ENCODE measurements at regions not wholly inside any gene's neighbourhood (a gene's known extent, or its start where the extent isn't known, plus 50 kb on each side); places are given as distances from the start of the nearest gene placed in this dataset.

DNA sequence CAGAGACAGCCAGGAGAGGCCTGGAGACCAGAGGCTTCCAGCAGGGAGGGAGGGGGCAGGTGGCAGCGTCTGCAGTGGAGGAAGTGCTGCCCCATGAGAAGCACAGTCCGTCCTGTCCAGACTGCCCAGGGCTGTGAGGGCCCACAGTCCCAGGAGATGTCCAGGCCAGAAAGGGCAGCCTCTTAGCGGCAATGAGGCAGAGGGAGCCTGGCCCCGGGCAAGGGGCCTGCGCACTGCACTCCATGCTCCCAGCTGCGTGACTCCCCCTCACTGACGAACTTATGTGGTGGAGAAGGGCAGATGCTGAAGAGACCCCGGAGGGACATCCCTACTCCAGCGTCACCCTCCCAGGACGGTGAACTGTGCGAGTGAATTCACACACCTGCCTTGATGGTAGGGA lies 115.3 kb downstream of the SOX1 start:
- H3K27me3 Mint-ChIP-seq (ENCODE audit: low read depth), result peaks cover 3% of the 10 kb centered on the region
- H3K9me3 Mint-ChIP-seq (ENCODE audit: low read depth), result no peaks in the 10 kb centered on the region
- H3K36me3 Mint-ChIP-seq (ENCODE audit: low read depth), result no peaks in the 10 kb centered on the region
- no peak overlapping the region for H3K27ac Mint-ChIP-seq (ENCODE audit: unreplicated experiment)
- DNase-seq (ENCODE audit: low spot score), result no peak
- H3K4me3 Mint-ChIP-seq (ENCODE audit: unreplicated experiment), result no peak overlapping the region
- TF ChIP-seq, protein P1, sequence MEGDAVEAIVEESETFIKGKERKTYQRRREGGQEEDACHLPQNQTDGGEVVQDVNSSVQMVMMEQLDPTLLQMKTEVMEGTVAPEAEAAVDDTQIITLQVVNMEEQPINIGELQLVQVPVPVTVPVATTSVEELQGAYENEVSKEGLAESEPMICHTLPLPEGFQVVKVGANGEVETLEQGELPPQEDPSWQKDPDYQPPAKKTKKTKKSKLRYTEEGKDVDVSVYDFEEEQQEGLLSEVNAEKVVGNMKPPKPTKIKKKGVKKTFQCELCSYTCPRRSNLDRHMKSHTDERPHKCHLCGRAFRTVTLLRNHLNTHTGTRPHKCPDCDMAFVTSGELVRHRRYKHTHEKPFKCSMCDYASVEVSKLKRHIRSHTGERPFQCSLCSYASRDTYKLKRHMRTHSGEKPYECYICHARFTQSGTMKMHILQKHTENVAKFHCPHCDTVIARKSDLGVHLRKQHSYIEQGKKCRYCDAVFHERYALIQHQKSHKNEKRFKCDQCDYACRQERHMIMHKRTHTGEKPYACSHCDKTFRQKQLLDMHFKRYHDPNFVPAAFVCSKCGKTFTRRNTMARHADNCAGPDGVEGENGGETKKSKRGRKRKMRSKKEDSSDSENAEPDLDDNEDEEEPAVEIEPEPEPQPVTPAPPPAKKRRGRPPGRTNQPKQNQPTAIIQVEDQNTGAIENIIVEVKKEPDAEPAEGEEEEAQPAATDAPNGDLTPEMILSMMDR (IDR thresholded peaks at IDR 0.05), result no peak
- no peaks in the 10 kb centered on the region for H3K4me1 Mint-ChIP-seq (ENCODE audit: low read depth)

DNA sequence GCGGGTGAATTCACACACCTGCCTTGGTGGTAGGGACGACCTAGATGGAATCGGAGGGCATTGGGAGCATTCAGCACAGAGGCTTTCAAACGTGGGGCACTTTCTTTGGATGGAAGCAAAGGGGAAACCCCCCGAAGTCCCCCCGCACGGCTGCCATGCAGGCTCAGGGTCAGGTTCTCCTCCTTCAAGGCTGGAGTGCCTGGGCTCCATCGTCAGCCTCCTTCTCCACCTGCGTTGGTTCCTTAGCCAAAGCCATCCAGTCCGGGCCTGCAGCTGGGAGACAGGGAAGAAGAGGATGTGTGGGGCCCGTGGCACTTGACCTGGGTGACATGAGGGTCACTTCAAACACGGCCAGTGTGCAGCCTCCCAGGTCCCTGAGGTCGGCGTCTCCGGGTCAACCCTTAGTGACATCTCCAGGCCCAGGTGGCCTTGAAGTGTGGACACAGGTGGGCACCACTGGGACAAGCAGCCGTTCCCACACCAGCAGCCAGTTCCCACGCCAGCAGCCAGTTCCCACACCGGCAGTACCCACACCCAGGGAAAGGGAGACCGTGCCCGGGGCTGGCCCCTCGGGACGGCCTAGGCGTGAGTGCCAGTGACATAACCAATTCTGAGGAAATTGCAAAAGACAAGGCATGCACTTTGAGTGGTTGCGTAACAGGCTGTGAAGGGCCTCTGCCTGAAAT lies 116.0 kb downstream of the SOX1 start:
- Mint-ChIP-seq H3K4me3 (ENCODE audit: unreplicated experiment) (no peak overlapping the region), H3K9me3 (ENCODE audit: low read depth) (no peaks in the 10 kb centered on the region), H3K27ac (ENCODE audit: unreplicated experiment) (no peak overlapping the region), H3K27me3 (ENCODE audit: low read depth) (peaks cover 3% of the 10 kb centered on the region), H3K4me1 (ENCODE audit: low read depth) (no peaks in the 10 kb centered on the region), H3K36me3 (ENCODE audit: low read depth) (no peaks in the 10 kb centered on the region)
- no peak for DNase-seq (ENCODE audit: low spot score)
- TF ChIP-seq, protein P1 (IDR thresholded peaks at IDR 0.05), result no peak

DNA sequence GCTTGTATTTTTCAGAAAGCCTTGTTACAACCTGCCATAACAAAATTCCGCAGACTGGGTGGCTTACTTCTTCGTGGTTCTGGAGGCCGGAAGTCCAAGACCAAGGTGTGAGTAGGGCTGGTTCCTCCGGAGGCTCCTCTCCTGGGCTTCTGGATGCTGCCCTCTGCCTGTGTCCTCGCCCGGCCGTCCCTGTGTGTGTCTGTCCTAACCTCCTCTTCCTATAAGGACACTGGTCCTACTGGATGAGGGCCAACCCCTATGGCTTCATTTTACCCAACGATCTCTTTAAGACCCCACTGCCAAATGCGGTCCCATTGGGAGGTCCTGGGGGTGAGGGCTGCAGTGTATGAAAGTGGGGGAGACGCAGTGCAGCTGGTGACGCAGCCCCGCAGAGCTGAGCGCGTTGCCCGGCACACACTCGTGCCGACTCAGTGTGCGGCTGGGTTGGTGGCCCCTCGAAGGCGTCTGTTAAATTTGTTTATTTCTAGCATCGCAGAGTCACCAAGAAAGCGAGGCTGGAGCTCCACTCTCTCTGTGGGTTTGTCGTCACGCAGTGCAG lies 116.7 kb downstream of the SOX1 start:
- Mint-ChIP-seq H3K4me3 (ENCODE audit: unreplicated experiment) (no peak overlapping the region), H3K4me1 (ENCODE audit: low read depth) (no peaks in the 10 kb centered on the region), H3K36me3 (ENCODE audit: low read depth) (no peaks in the 10 kb centered on the region), H3K27me3 (ENCODE audit: low read depth) (peaks cover 3% of the 10 kb centered on the region), H3K9me3 (ENCODE audit: low read depth) (peaks cover 1% of the 10 kb centered on the region), H3K27ac (ENCODE audit: unreplicated experiment) (no peak overlapping the region)
- no peak for DNase-seq (ENCODE audit: low spot score)
- TF ChIP-seq, protein P1 (IDR thresholded peaks at IDR 0.05), result no peak

DNA sequence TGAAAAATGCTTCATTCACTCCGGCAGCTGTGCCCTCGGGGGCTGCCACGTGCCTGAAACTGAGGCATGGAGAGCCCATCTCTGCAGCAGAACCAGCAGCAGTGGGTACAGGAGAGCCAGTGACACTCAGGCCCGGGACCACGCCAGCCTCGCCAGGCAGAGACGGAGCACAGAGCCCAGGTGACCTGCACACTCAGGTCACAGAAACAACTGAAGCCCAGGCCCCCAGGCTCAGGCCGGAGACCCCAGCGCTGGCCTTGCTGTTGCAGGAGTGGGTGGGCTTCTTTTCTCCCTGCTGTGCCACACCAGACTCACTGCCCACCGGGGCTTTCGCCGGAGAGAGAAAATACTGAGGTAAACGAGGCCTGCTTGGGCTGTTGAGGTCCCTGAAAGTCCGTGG lies 117.3 kb downstream of the SOX1 start:
- no peaks in the 10 kb centered on the region for H3K4me1 Mint-ChIP-seq (ENCODE audit: low read depth)
- H3K36me3 Mint-ChIP-seq (ENCODE audit: low read depth), result no peaks in the 10 kb centered on the region
- TF ChIP-seq, protein P1 (IDR thresholded peaks at IDR 0.05), result no peak
- peaks cover 3% of the 10 kb centered on the region for H3K27me3 Mint-ChIP-seq (ENCODE audit: low read depth)
- H3K4me3 Mint-ChIP-seq (ENCODE audit: unreplicated experiment), result no peak overlapping the region
- H3K9me3 Mint-ChIP-seq (ENCODE audit: low read depth), result peaks cover 4% of the 10 kb centered on the region
- no peak overlapping the region for H3K27ac Mint-ChIP-seq (ENCODE audit: unreplicated experiment)
- no peak for DNase-seq (ENCODE audit: low spot score)

DNA sequence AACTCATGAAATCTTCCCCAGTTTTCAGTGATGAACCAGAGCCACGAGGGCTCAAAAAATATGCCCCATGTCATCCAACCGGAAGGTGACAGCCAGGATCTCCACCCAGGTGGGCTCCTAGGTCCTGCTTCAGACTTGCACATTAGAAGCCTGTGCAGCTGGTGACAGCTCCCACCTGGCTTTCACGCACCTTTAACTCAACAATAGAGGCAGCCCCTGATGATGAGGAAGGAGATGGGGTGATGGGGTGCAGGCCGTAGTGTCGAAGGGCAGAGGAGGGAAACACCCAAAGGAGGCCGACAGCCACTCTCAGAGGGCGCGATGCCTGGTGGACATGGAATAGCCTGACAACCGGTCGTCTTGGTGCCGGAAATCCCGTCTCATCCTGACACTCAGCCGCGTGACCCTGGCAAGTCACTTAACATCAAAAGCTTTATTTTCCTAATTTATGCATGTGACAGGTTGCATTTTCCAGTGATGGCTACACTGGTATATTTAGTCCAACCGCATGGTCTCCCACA lies 118.0 kb downstream of the SOX1 start:
- H3K27me3 Mint-ChIP-seq (ENCODE audit: low read depth), result peaks cover 1% of the 10 kb centered on the region
- no peak overlapping the region for H3K4me3 Mint-ChIP-seq (ENCODE audit: unreplicated experiment)
- H3K9me3 Mint-ChIP-seq (ENCODE audit: low read depth), result peaks cover 4% of the 10 kb centered on the region
- no peak for DNase-seq (ENCODE audit: low spot score)
- H3K36me3 Mint-ChIP-seq (ENCODE audit: low read depth), result no peaks in the 10 kb centered on the region
- no peaks in the 10 kb centered on the region for H3K4me1 Mint-ChIP-seq (ENCODE audit: low read depth)
- TF ChIP-seq, protein P1 (IDR thresholded peaks at IDR 0.05), result no peak
- H3K27ac Mint-ChIP-seq (ENCODE audit: unreplicated experiment), result no peak overlapping the region

Data from chondrocyte (in vitro differentiated cells).